Colonic mucosa (tissue), 4 donors: ENCODE measurements at regions not wholly inside any gene's neighbourhood (a gene's known extent, or its start where the extent isn't known, plus 50 kb on each side); places are given as distances from the start of the nearest gene placed in this dataset.

ENCODE experiments used
- DNase-seq: peaks from one replicate; pipeline ENCODE4 v3.0.0-alpha.2; 2020
- H3K27ac ChIP-seq: fragments of 200-600 bp; one replicate; pipeline ENCODE4 v1.8.0; 2021
- H3K27me3 ChIP-seq: fragments of 200-600 bp; one replicate; pipeline ENCODE4 v1.8.0; 2021
- H3K36me3 ChIP-seq: fragments of 200-600 bp; one replicate; pipeline ENCODE4 v1.8.0; 2021
- H3K4me1 ChIP-seq: fragments of 200-600 bp; one replicate; pipeline ENCODE4 v1.8.0; 2021; ENCODE audit warnings: mild to moderate bottlenecking
- H3K4me3 ChIP-seq: fragments of 200-600 bp; one replicate; pipeline ENCODE4 v1.8.0; 2021
- H3K9ac ChIP-seq, 2 donors: one replicate each; pipeline ENCODE4 v1.7.0; 2013; ENCODE audit warnings: control low read depth in 2 of 2, low read depth in 2 of 2, low read length in 2 of 2
- H3K9me3 ChIP-seq: fragments of 200-600 bp; one replicate; pipeline ENCODE4 v1.8.0; 2021
- intact Hi-C: fragments of 100-400 bp; cut with DNase I; formaldehyde crosslinking; loops from one replicate; pipeline ENCODE4 v1.14.1; 2022
- TF ChIP-seq, protein P1 (sequence below): fragments of 200-600 bp; IDR thresholded peaks from one replicate; pipeline ENCODE4 v1.8.0; 2022; ENCODE audit warnings: antibody characterized with exemption, mild to moderate bottlenecking
- donor health status: healthy.
- donor health status: DM: no; HTN: no; CAD: no.
- donor health status: DM: no; HTN: no; CAD: no.

DNA sequence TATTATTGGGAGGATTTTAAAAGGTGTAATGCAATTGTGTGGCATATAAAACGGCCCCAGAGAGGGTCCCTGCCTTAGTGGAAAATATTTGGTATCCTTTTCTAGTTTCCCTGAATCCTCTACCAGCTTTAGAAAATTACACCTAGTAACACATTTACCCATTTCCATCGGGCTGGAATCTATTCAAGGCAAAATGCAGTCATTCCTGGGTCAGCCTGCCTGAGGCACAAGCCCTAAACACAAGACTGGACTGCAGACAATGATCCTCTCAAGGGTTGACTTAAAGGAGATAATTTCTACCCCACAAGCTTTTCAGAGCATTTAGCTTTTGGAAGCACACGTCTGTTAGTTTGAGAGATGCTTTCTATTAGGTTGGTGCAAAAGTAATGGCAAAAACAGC, 124.4 kb upstream of the ADAMTSL1 start:
- H3K4me3 ChIP-seq, result no peak overlapping the region
- no peak overlapping the region for H3K27ac ChIP-seq
- DNase-seq, result no peak
- no peaks in the 10 kb centered on the region for H3K4me1 ChIP-seq
- H3K36me3 ChIP-seq, result no peaks in the 10 kb centered on the region
- no peaks in the 10 kb centered on the region for H3K27me3 ChIP-seq
- TF ChIP-seq, protein P1, sequence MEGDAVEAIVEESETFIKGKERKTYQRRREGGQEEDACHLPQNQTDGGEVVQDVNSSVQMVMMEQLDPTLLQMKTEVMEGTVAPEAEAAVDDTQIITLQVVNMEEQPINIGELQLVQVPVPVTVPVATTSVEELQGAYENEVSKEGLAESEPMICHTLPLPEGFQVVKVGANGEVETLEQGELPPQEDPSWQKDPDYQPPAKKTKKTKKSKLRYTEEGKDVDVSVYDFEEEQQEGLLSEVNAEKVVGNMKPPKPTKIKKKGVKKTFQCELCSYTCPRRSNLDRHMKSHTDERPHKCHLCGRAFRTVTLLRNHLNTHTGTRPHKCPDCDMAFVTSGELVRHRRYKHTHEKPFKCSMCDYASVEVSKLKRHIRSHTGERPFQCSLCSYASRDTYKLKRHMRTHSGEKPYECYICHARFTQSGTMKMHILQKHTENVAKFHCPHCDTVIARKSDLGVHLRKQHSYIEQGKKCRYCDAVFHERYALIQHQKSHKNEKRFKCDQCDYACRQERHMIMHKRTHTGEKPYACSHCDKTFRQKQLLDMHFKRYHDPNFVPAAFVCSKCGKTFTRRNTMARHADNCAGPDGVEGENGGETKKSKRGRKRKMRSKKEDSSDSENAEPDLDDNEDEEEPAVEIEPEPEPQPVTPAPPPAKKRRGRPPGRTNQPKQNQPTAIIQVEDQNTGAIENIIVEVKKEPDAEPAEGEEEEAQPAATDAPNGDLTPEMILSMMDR, result no peak
- H3K9ac ChIP-seq, result no peak overlapping the region
- intact Hi-C loops, result no loop called here
- no peaks in the 10 kb centered on the region for H3K9me3 ChIP-seq

DNA sequence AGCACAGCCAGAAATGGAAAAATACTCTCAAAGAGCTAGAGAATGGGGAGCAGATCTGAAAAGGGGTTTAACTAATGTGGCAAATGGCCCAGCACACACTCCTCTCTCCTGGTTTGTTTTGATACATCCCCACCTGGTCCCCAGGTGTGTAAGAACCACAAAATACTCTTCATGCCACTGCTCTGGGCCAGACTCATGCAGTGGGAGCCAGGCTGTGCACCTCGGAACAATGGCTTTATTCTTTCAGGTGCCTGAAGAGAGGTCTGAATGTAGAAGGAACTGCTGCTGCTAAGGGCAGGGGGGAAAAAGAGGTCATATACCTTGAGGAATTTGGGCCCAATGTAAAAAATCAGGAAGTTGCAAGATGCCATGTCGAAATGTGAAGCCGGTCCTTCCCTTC, 123.9 kb upstream of the ADAMTSL1 start:
- Histone ChIP-seq H3K27me3 (no peaks in the 10 kb centered on the region), H3K27ac (no peak overlapping the region), H3K36me3 (no peaks in the 10 kb centered on the region), H3K4me1 (no peaks in the 10 kb centered on the region), H3K9me3 (no peaks in the 10 kb centered on the region), H3K9ac (no peak overlapping the region), H3K4me3 (no peak overlapping the region)
- TF ChIP-seq, protein P1, result no peak
- DNase-seq, result no peak
- intact Hi-C loops, result no loop called here

DNA sequence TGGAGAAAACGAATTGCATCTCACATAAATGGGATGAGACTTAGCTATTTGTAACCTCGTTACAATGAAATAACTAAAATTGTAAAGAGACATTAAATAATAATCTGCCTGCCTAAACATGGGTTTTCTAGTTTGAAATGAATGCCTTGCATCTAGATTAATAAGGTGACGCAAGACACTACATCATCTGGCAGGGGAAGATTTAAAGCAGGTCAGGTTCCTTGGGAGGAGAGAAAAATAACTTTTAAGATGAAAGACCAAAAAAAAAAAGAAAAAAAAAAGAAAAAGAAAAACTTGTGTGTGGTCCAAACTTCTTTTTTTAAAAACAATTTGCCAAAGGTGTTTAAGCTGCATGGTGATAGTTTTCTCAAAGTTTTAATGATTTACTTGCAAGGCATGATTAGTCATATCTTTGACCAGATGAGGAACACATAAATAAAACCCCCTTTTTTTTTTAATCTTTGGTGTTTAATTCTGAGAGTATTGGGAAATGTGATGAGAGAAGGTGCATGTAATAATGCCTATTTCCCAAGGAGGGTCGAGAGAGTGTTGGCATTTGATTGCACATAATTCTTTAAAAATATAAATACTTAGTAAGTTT, 122.9 kb upstream of the ADAMTSL1 start:
- DNase-seq, result no peak
- H3K9me3 ChIP-seq, result no peaks in the 10 kb centered on the region
- no peak overlapping the region for H3K9ac ChIP-seq
- intact Hi-C loops, result no loop called here
- H3K27ac ChIP-seq, result no peak overlapping the region
- no peak overlapping the region for H3K4me3 ChIP-seq
- H3K27me3 ChIP-seq, result no peaks in the 10 kb centered on the region
- no peaks in the 10 kb centered on the region for H3K36me3 ChIP-seq
- TF ChIP-seq, protein P1, result no peak
- H3K4me1 ChIP-seq, result no peaks in the 10 kb centered on the region

DNA sequence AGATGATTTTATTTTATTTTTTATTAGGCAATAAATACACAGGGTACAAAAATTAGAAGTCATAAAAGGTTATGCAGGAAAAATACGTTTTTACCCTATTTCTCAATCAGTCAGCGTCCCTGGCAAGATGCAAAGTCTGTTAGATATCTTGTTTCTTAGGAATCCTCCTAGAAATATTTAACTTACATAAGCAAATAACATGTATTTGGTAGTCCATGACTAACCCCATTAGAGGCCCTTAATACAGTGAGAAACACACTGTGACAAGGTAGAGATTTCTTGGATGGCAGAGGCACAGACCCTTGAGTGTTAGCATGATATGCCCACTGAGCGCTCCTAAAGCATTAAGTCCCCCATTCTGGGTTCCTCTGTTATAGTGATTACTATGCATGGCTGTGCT, 121.2 kb upstream of the ADAMTSL1 start:
- TF ChIP-seq, protein P1, result no peak
- intact Hi-C loops, result no loop called here
- Histone ChIP-seq H3K4me1 (no peaks in the 10 kb centered on the region), H3K9me3 (no peaks in the 10 kb centered on the region), H3K4me3 (no peak overlapping the region), H3K27ac (no peak overlapping the region), H3K36me3 (no peaks in the 10 kb centered on the region), H3K27me3 (no peaks in the 10 kb centered on the region), H3K9ac (no peak overlapping the region)
- DNase-seq, result no peak

DNA sequence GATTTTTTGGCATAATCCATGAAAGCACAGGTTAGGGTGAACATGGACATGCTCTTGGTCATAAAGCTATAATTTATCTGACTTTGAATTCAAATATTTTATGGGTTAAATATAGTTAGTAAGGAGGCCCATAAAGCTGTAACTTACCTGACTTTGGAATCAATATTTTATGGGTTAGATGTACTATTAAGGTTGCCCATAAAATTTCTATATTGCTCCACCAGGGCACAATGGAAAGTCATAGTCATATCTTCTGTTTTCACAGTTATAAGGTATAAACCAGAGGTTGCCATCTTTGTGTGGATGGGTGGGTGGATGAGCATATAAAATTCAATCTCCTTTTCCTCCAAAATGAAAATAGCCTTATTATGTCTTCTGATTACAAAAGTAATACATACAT, 120.5 kb upstream of the ADAMTSL1 start:
- Histone ChIP-seq H3K36me3 (no peaks in the 10 kb centered on the region), H3K27me3 (no peaks in the 10 kb centered on the region), H3K9ac (no peak overlapping the region), H3K4me3 (no peak overlapping the region), H3K9me3 (no peaks in the 10 kb centered on the region), H3K4me1 (no peaks in the 10 kb centered on the region), H3K27ac (no peak overlapping the region)
- TF ChIP-seq, protein P1, result no peak
- DNase-seq, result no peak
- intact Hi-C loops, result no loop called here
